K562 (cell line): ENCODE measurements at regions not wholly inside any gene's neighbourhood (a gene's known extent, or its start where the extent isn't known, plus 50 kb on each side); places are given as distances from the start of the nearest gene placed in this dataset.

Source experiments
- ATAC-seq: fragments of 200-7000 bp; cut with Tn5 transposase; 3 replicates; pipeline ENCODE4 v1.9.1; 2020; ENCODE audit warnings: moderate library complexity
- BruUV-seq: library from RNA; stranded (reverse); fragments of 400-500 nt; replicated peaks from 2 replicates; lab custom pipeline; 2021; lab: Mats Ljungman, UMichigan
- CTCF ChIA-PET: fragments of 300-600 bp; formaldehyde crosslinking; extraction: SDS; loops from one replicate; lab custom pipeline; 2021; ENCODE audit warnings: low intra/inter-chr PET ratio; lab: Yijun Ruan, JAX
- POLR2A ChIA-PET: fragments of 300-600, 350-650 bp; sonication (Branson Sonifier 250); formaldehyde crosslinking; extraction: SDS; loops from one replicate; lab custom pipeline; 2021; ENCODE audit warnings: antibody characterized with exemption, inconsistent platforms; lab: Yijun Ruan, JAX
- DNase-seq, 4 experiments: peaks; one replicate each; pipeline versions ENCODE4 v3.0.0 to v3.0.0-alpha.2; 2011 to 2018; ENCODE audit warnings: low spot score in 3 of 4, mixed read lengths in 3 of 4; ENCODE audit errors: extremely low read depth in 1 of 4
- FAIRE-seq: peaks from 2 replicates; lab custom pipeline; 2011; peaks lifted over from hg19 to GRCh38; lab: Jason Lieb, UNC
- H2AFZ ChIP-seq: 2 replicates; pipeline ENCODE4 v1.6.0; 2011; ENCODE audit warnings: low read depth, low read length, control low read depth, inconsistent platforms
- H3K27ac ChIP-seq: fragments of 200-600 bp; 3 replicates; pipeline ENCODE4 v1.8.0; 2011; ENCODE audit warnings: low read depth, mild to moderate bottlenecking, control low read depth, inconsistent platforms, low read length, moderate library complexity, mixed read lengths; ENCODE audit errors: extremely low read depth
- H3K27me3 ChIP-seq, 2 experiments: fragments of 300-600 bp in 1 of 2; 2 replicates in 1 of 2; 3 replicates in 1 of 2; pipeline versions ENCODE4 v1.6.0 to v1.8.0; 2011; ENCODE audit warnings: inconsistent platforms in 2 of 2, low read length in 2 of 2, mild to moderate bottlenecking in 1 of 2, mixed read lengths in 1 of 2, moderate library complexity in 1 of 2; ENCODE audit not compliant: control insufficient read depth in 2 of 2, insufficient read depth in 2 of 2
- H3K36me3 ChIP-seq: fragments of 300-600 bp; 3 replicates; pipeline ENCODE4 v1.8.0; 2011; ENCODE audit warnings: mild to moderate bottlenecking, low read length, inconsistent platforms; ENCODE audit not compliant: control insufficient read depth, insufficient read depth
- H3K4me1 ChIP-seq, 2 experiments: fragments of 200-600 bp in 1 of 2; replicated peaks in 1 of 2; 2 replicates in 1 of 2; 3 replicates in 1 of 2; pipeline versions ENCODE4 v1.5.1 to v1.8.0; 2011; ENCODE audit warnings: inconsistent platforms in 2 of 2, low read length in 2 of 2, mild to moderate bottlenecking in 1 of 2, mixed read lengths in 1 of 2, moderate library complexity in 1 of 2; ENCODE audit not compliant: control insufficient read depth in 2 of 2, insufficient read depth in 2 of 2
- H3K4me2 ChIP-seq: 2 replicates; pipeline ENCODE4 v1.6.1; 2011; ENCODE audit warnings: low read length, control low read depth, inconsistent platforms, mixed read lengths; ENCODE audit not compliant: insufficient read depth
- H3K4me3 ChIP-seq: fragments of 200-600 bp; sonication (generic), shearing (Covaris generic); 2 replicates; pipeline ENCODE4 v1.5.1; 2016; ENCODE audit warnings: control low read depth, inconsistent platforms
- H3K79me2 ChIP-seq: fragments of 200-600 bp; 3 replicates; pipeline ENCODE4 v1.8.0; 2011; ENCODE audit warnings: low read length, inconsistent platforms; ENCODE audit not compliant: control insufficient read depth, insufficient read depth
- H3K9ac ChIP-seq, 2 experiments: 2 replicates each; pipeline versions ENCODE4 v1.6.0 to v1.6.1; 2011; ENCODE audit warnings: low read depth in 2 of 2, low read length in 2 of 2, control low read depth in 1 of 2, inconsistent platforms in 1 of 2, mild to moderate bottlenecking in 1 of 2, mixed read lengths in 1 of 2; ENCODE audit not compliant: insufficient read depth in 1 of 2
- H3K9me1 ChIP-seq: one replicate; pipeline ENCODE4 v1.6.0; 2011; ENCODE audit warnings: inconsistent platforms, mild to moderate bottlenecking, low read length, moderate library complexity; ENCODE audit not compliant: control insufficient read depth, insufficient read depth
- H3K9me3 ChIP-seq: replicated peaks from 2 replicates; pipeline ENCODE4 v1.5.1; 2011; ENCODE audit warnings: low read depth, low read length, inconsistent platforms; ENCODE audit not compliant: control insufficient read depth, insufficient read depth
- H4K20me1 ChIP-seq: replicated peaks from 2 replicates; pipeline ENCODE4 v1.6.1; 2011; ENCODE audit warnings: low read length, inconsistent platforms, mixed read lengths; ENCODE audit not compliant: control insufficient read depth, insufficient read depth
- ARNT ChIP-seq, 2 experiments: fragments of 450-650 bp; IDR thresholded peaks; 2 replicates each; pipeline ENCODE4 v1.6.1; 2016; ENCODE audit warnings: mild to moderate bottlenecking in 1 of 2
- C11orf30 ChIP-seq: fragments of 450-650 bp; IDR thresholded peaks from 2 replicates; pipeline ENCODE4 v1.6.1; 2016; ENCODE audit warnings: low read depth, mild to moderate bottlenecking
- FOSL1 ChIP-seq: fragments of 200-800 bp; sonication (Bioruptor generic); conservative IDR thresholded peaks from 2 replicates; pipeline ENCODE4 v1.6.1; 2016; ENCODE audit warnings: missing genetic modification characterization, missing compliant biosample characterization
- GABPB1 ChIP-seq: sonication (generic); formaldehyde crosslinking; IDR thresholded peaks from 2 replicates; pipeline ENCODE4 v1.8.0; 2022; ENCODE audit warnings: mild to moderate bottlenecking, missing genetic modification reagents
- JUND ChIP-seq, 2 experiments: IDR thresholded peaks; 2 replicates in 1 of 2; 3 replicates in 1 of 2; pipeline ENCODE4 v1.6.1; 2011; ENCODE audit warnings: borderline replicate concordance in 2 of 2, low read depth in 2 of 2, low read length in 2 of 2, improper control_type of control experiment in 1 of 2, missing biosample characterization in 1 of 2, missing genetic modification characterization in 1 of 2, missing genetic modification reagents in 1 of 2
- MEF2A ChIP-seq: IDR thresholded peaks from 2 replicates; pipeline ENCODE4 v1.6.1; 2011; ENCODE audit warnings: low read depth, mild to moderate bottlenecking, low read length, moderate library complexity; ENCODE audit not compliant: control insufficient read depth
- NFE2L1 ChIP-seq: fragments of 450-650 bp; IDR thresholded peaks from 2 replicates; pipeline ENCODE4 v1.6.1; 2016; ENCODE audit warnings: missing genetic modification characterization, low read depth, mild to moderate bottlenecking, missing compliant biosample characterization, moderate library complexity, borderline replicate concordance
- POLR3A ChIP-seq: IDR thresholded peaks from 2 replicates; pipeline ENCODE4 v1.6.1; 2011; ENCODE audit warnings: borderline replicate concordance, mild to moderate bottlenecking, moderate library complexity; ENCODE audit not compliant: insufficient read length, insufficient read depth; ENCODE audit errors: extremely low read depth
- RFX5 ChIP-seq: IDR thresholded peaks from 2 replicates; pipeline ENCODE4 v1.6.1; 2011; ENCODE audit warnings: low read depth, mild to moderate bottlenecking, improper control_type of control experiment, low read length
- SMARCC2 ChIP-seq: fragments of 450-650 bp; IDR thresholded peaks from 2 replicates; pipeline ENCODE4 v1.6.1; 2017; ENCODE audit warnings: antibody characterized with exemption, moderate library complexity, mild to moderate bottlenecking, low read depth
- XRCC4 ChIP-seq: IDR thresholded peaks from one replicate; pipeline ENCODE4 v1.6.1; 2011; ENCODE audit not compliant: insufficient read depth, insufficient read length; ENCODE audit errors: extremely low read depth
- ZBTB17 ChIP-seq: fragments of 450-650 bp; formaldehyde crosslinking; IDR thresholded peaks from 2 replicates; pipeline ENCODE4 v1.4.0; 2020; ENCODE audit warnings: mild to moderate bottlenecking
- ZNF311 ChIP-seq: fragments of 250-450 bp; sonication (Bioruptor Pico); IDR thresholded peaks from 2 replicates; pipeline ENCODE4 v1.4.0; 2020; ENCODE audit warnings: mild to moderate bottlenecking, moderate library complexity
- ZNF507 ChIP-seq: conservative IDR thresholded peaks from 2 replicates; pipeline ENCODE4 v1.6.1; 2017; ENCODE audit warnings: missing genetic modification characterization, missing compliant biosample characterization
- WGBS: fragments of 100-300 bp; shearing (Covaris generic); methylation state at CpG from one replicate; pipeline ENCODE4 v1.1.6; 2016; ENCODE audit warnings: low coverage, mixed read lengths; ENCODE audit not compliant: insufficient coverage; ENCODE audit errors: missing lambda C conversion rate; 5-methylcytosine and 5-hydroxymethylcytosine counted together
- in situ Hi-C: fragments of 300-500 bp; cut with MboI; formaldehyde crosslinking; loops from 4 replicates; pipeline ENCODE4 v1.15.0; 2018; ENCODE audit warnings: inconsistent platforms, mixed read lengths
- intact Hi-C: fragments of 100-400 bp; cut with micrococcal nuclease; formaldehyde crosslinking; loops from 2 replicates; pipeline ENCODE4 v1.14.2; 2022
- TF ChIP-seq, protein P1 (sequence below), 2 experiments: fragments of 200-800 bp in 1 of 2; sonication (Bioruptor generic) in 1 of 2; sonication (generic) in 1 of 2; formaldehyde crosslinking in 1 of 2; IDR thresholded peaks in 1 of 2; conservative IDR thresholded peaks in 1 of 2; 2 replicates each; pipeline versions ENCODE4 v1.5.0 to v1.6.1; 2016 to 2020; ENCODE audit warnings: missing compliant biosample characterization in 1 of 2, missing genetic modification characterization in 1 of 2, missing genetic modification reagents in 1 of 2
- TF ChIP-seq, protein P2 (sequence below): sonication (generic); formaldehyde crosslinking; IDR thresholded peaks from 2 replicates; pipeline ENCODE4 v1.8.1; 2023; ENCODE audit warnings: mild to moderate bottlenecking, missing genetic modification reagents
- TF ChIP-seq, protein P3 (sequence below): fragments of 250-450 bp; sonication (Bioruptor Pico); IDR thresholded peaks from 2 replicates; pipeline ENCODE4 v1.5.0; 2020; ENCODE audit warnings: mild to moderate bottlenecking

DNA sequence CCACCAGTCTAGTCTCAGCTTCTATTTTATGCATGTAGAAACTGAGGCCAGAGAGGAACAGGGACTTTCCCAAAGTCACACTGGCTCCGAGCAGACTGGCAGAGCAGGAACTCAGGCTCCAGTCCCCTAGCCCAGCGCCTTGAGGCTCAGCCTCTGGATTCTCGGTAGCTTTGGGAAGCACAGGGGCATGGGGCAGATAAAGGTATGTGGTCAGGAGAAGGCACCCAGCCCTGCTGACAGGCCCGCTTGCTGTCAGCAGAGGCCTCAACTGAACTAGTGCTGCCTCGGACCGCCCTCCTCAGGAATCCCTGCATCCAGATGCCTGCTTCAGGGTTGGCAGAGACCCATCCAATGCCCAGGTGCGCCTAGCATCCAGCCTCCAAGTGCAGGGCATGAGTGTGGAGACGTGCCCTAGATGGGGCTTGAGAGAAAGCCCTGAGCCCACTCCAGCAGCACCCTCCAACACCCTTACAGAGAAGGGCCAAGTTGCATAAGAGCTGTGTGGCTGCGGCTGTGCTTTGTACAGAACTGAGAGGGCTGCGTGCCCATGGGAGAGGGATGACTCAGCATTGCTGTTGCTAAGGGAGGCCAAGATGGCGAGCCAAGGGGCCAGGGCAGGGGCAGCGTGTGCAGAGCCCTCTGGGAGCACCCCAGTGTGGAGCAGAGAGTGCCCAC lies 168.6 kb downstream of the MACROH2A1 start:
- Histone ChIP-seq H3K4me2 (no peak overlapping the region; the same call in 1 of the 2 replicates), H3K36me3 (no peaks in the 10 kb centered on the region), H3K4me1 (peaks cover 20 to 22% of the 10 kb centered on the region in 2 experiments), H2AFZ (no peak overlapping the region), H3K79me2 (no peaks in the 10 kb centered on the region), H4K20me1 (no peaks in the 10 kb centered on the region), H3K27ac (no peak overlapping the region), H3K9ac (peak overlapping the region in 1 of 2 experiments; percentile 75; a peak in 2 of 4 replicates), H3K9me1 (peaks cover 3% of the 10 kb centered on the region), H3K9me3 (no peaks in the 10 kb centered on the region), H3K27me3 (peaks cover 0 to 5% of the 10 kb centered on the region in 2 experiments; a peak in 1 of 5 replicates), H3K4me3 (no peak overlapping the region)
- ChIA-PET POLR2A (interaction anchor here (0.6 to 1.6 kb wide), 3 partner anchors 9 to 37 kb away, joined by 3 to 5 read pairs (median 3); no protein-coding TSS in a partner anchor), CTCF (no interaction called here)
- no TSS peak for BruUV-seq
- 44% methylated on average over 11 of the region's 12 CpGs for WGBS
- in situ Hi-C loops = no loop called here
- ATAC-seq = peak; percentile 40
- DNase-seq = peak in 3 of 4 experiments; percentile 19 to 58 (median 42)
- intact Hi-C loops = no loop called here
- no peak for FAIRE-seq
- TF ChIP-seq, protein P1, sequence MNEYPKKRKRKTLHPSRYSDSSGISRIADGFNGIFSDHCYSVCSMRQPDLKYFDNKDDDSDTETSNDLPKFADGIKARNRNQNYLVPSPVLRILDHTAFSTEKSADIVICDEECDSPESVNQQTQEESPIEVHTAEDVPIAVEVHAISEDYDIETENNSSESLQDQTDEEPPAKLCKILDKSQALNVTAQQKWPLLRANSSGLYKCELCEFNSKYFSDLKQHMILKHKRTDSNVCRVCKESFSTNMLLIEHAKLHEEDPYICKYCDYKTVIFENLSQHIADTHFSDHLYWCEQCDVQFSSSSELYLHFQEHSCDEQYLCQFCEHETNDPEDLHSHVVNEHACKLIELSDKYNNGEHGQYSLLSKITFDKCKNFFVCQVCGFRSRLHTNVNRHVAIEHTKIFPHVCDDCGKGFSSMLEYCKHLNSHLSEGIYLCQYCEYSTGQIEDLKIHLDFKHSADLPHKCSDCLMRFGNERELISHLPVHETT (CRISPR knock-in tag; conservative IDR thresholded peaks at IDR 0.05 in 1 of 2, IDR thresholded peaks at IDR 0.05 in 1 of 2) = no peak
- TF ChIP-seq ZNF311 (CRISPR knock-in tag) (no peak), ZNF507 (no peak), SMARCC2 (no peak), ZBTB17 (CRISPR knock-in tag) (0 out of 2 replicates have a peak, but pooled peaks have one; percentile 20), MEF2A (no peak), RFX5 (no peak), GABPB1 (CRISPR knock-in tag) (no peak), XRCC4 (no peak), C11orf30 (peak; percentile 83), FOSL1 (tag) (no peak), NFE2L1 (tag) (peak; percentile 67), POLR3A (no peak), ARNT (IDR thresholded peaks at IDR 0.05) (no peak), JUND (IDR thresholded peaks at IDR 0.05; ENCODE audit: borderline replicate concordance, low read depth, low read length) (0 out of 2 replicates have a peak, but pooled peaks have one; percentile 27), JUND (tag; IDR thresholded peaks at IDR 0.05; ENCODE audit: borderline replicate concordance, low read depth, low read length) (no peak)
- TF ChIP-seq, protein P2, sequence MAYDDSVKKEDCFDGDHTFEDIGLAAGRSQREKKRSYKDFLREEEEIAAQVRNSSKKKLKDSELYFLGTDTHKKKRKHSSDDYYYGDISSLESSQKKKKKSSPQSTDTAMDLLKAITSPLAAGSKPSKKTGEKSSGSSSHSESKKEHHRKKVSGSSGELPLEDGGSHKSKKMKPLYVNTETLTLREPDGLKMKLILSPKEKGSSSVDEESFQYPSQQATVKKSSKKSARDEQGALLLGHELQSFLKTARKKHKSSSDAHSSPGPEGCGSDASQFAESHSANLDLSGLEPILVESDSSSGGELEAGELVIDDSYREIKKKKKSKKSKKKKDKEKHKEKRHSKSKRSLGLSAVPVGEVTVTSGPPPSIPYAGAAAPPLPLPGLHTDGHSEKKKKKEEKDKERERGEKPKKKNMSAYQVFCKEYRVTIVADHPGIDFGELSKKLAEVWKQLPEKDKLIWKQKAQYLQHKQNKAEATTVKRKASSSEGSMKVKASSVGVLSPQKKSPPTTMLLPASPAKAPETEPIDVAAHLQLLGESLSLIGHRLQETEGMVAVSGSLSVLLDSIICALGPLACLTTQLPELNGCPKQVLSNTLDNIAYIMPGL (CRISPR knock-in tag) = no peak
- TF ChIP-seq, protein P3, sequence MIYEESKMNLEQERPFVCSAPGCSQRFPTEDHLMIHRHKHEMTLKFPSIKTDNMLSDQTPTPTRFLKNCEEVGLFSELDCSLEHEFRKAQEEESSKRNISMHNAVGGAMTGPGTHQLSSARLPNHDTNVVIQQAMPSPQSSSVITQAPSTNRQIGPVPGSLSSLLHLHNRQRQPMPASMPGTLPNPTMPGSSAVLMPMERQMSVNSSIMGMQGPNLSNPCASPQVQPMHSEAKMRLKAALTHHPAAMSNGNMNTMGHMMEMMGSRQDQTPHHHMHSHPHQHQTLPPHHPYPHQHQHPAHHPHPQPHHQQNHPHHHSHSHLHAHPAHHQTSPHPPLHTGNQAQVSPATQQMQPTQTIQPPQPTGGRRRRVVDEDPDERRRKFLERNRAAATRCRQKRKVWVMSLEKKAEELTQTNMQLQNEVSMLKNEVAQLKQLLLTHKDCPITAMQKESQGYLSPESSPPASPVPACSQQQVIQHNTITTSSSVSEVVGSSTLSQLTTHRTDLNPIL (CRISPR knock-in tag) = no peak
